VCaP (cell line): ENCODE measurements at regions not wholly inside any gene's neighbourhood (a gene's known extent, or its start where the extent isn't known, plus 50 kb on each side); places are given as distances from the start of the nearest gene placed in this dataset.

Source experiments
- H3K27ac ChIP-seq: fragments of 450-650 bp; 2 replicates; pipeline ENCODE4 v1.5.1; 2017
- CTCF ChIP-seq: fragments of 450-650 bp; conservative IDR thresholded peaks from 2 replicates; pipeline ENCODE4 v1.5.1; 2017; ENCODE audit warnings: mild to moderate bottlenecking, moderate library complexity

GRCh38 chr20:17026346-17026745, 200.5 kb upstream of the PCSK2 start:
- H3K27ac ChIP-seq = no peak overlapping the region
- no peak for TF ChIP-seq CTCF

GRCh38 chr20:17029698-17030097, 197.1 kb upstream of the PCSK2 start:
- no peak for TF ChIP-seq CTCF

GRCh38 chr20:17036541-17036940, 190.3 kb upstream of the PCSK2 start:
- no peak overlapping the region for H3K27ac ChIP-seq
- TF ChIP-seq CTCF = no peak

More at GRCh38 chr20:17029698-17030097, 197.1 kb upstream of the PCSK2 start:
- no peak overlapping the region for H3K27ac ChIP-seq

- H3K27ac ChIP-seq = no peak overlapping the region
- TF ChIP-seq CTCF = no peak
These were observed 184.7 kb upstream of the PCSK2 start for GRCh38 chr20:17042122-17042521.

GRCh38 chr20:17043323-17043722, 183.5 kb upstream of the PCSK2 start:
- no peak overlapping the region for H3K27ac ChIP-seq
- no peak for TF ChIP-seq CTCF

- TF ChIP-seq CTCF = no peak
- H3K27ac ChIP-seq = no peak overlapping the region
These were observed 181.9 kb upstream of the PCSK2 start for GRCh38 chr20:17044891-17045290.

GRCh38 chr20:17059465-17059864, 167.4 kb upstream of the PCSK2 start:
- H3K27ac ChIP-seq = no peak overlapping the region
- TF ChIP-seq CTCF = no peak

- TF ChIP-seq CTCF = no peak
- no peak overlapping the region for H3K27ac ChIP-seq
These were observed 165.1 kb upstream of the PCSK2 start for GRCh38 chr20:17061715-17062114.
